Sigmoid colon (tissue), 6 donors: ENCODE measurements at regions not wholly inside any gene's neighbourhood (a gene's known extent, or its start where the extent isn't known, plus 50 kb on each side); places are given as distances from the start of the nearest gene placed in this dataset.

Experiments
- DNase-seq: peaks from one replicate; pipeline ENCODE4 v3.0.0-alpha.2; 2019
- H3K27ac ChIP-seq, 4 donors: fragments of 200-600 bp; sonication (generic); one replicate each; pipeline ENCODE4 v1.5.1; 2016 to 2019; ENCODE audit warnings: mild to moderate bottlenecking in 1 of 4
- H3K27me3 ChIP-seq, 3 donors: fragments of 200-600 bp; sonication (generic); one replicate each; pipeline ENCODE4 v1.5.1; 2019; ENCODE audit warnings: mild to moderate bottlenecking in 1 of 3
- H3K36me3 ChIP-seq, 4 donors: fragments of 200-600 bp; sonication (generic); one replicate each; pipeline ENCODE4 v1.5.1; 2016 to 2019
- H3K4me1 ChIP-seq, 4 donors: fragments of 200-600 bp; sonication (generic); one replicate each; pipeline ENCODE4 v1.5.1; 2017 to 2019
- H3K4me3 ChIP-seq, 4 donors: fragments of 200-600 bp; sonication (generic); one replicate each; pipeline ENCODE4 v1.5.1; 2017 to 2019; ENCODE audit warnings: mild to moderate bottlenecking in 2 of 4, moderate library complexity in 1 of 4
- H3K9me3 ChIP-seq, 4 donors: fragments of 200-600 bp in 3 of 4; sonication (generic) in 3 of 4; one replicate each; pipeline versions ENCODE4 v1.5.1 to v1.6.1; 2013 to 2019
- EP300 ChIP-seq, 4 donors: sonication (generic); formaldehyde crosslinking; IDR thresholded peaks; one replicate each; pipeline ENCODE4 v1.6.1; 2017; ENCODE audit warnings: antibody characterized with exemption in 4 of 4
- POLR2A ChIP-seq, 2 donors: fragments of 450-650 bp; IDR thresholded peaks; one replicate each; pipeline ENCODE4 v1.6.1; 2016; ENCODE audit warnings: antibody characterized with exemption in 2 of 2, mild to moderate bottlenecking in 2 of 2, moderate library complexity in 2 of 2
- POLR2AphosphoS5 ChIP-seq, 4 donors: sonication (generic); formaldehyde crosslinking; IDR thresholded peaks; one replicate each; pipeline ENCODE4 v1.6.1; 2017; ENCODE audit warnings: antibody characterized with exemption in 4 of 4
- WGBS, 2 donors: extraction: QIAGEN DNeasy Blood & Tissue Kit; methylation state at CpG; one replicate each; pipeline ENCODE4 v1.1.7; 2013; 5-methylcytosine and 5-hydroxymethylcytosine counted together
- intact Hi-C: fragments of 100-400 bp; cut with DNase I; formaldehyde crosslinking; loops from one replicate; pipeline ENCODE4 v1.15.1; 2023
- TF ChIP-seq, protein P1 (sequence below), 4 experiments: fragments of 450-650 bp in 3 of 4; fragments of 200-600 bp in 1 of 4; IDR thresholded peaks; one replicate each; pipeline ENCODE4 v1.5.1; 2016 to 2019; ENCODE audit warnings: antibody characterized with exemption in 4 of 4, mild to moderate bottlenecking in 3 of 4, moderate library complexity in 2 of 4
- donor health status: healthy with polysubstance abuse.
- donor health status: healthy.

- no peak for DNase-seq
- Histone ChIP-seq H3K27ac (no peak overlapping the region), H3K4me1 (no peaks in the 10 kb centered on the region), H3K9me3 (peaks cover 0 to 8% (median 0%) of the 10 kb centered on the region in 4 donors), H3K27me3 (no peaks in the 10 kb centered on the region), H3K4me3 (no peak overlapping the region), H3K36me3 (no peaks in the 10 kb centered on the region)
- 71 to 81% methylated on average over 9 of the region's 9 CpGs for WGBS, 2 donors
- TF ChIP-seq POLR2A (IDR thresholded peaks at IDR 0.05) (no peak), EP300 (IDR thresholded peaks at IDR 0.05) (no peak)
- TF ChIP-seq, protein P1, sequence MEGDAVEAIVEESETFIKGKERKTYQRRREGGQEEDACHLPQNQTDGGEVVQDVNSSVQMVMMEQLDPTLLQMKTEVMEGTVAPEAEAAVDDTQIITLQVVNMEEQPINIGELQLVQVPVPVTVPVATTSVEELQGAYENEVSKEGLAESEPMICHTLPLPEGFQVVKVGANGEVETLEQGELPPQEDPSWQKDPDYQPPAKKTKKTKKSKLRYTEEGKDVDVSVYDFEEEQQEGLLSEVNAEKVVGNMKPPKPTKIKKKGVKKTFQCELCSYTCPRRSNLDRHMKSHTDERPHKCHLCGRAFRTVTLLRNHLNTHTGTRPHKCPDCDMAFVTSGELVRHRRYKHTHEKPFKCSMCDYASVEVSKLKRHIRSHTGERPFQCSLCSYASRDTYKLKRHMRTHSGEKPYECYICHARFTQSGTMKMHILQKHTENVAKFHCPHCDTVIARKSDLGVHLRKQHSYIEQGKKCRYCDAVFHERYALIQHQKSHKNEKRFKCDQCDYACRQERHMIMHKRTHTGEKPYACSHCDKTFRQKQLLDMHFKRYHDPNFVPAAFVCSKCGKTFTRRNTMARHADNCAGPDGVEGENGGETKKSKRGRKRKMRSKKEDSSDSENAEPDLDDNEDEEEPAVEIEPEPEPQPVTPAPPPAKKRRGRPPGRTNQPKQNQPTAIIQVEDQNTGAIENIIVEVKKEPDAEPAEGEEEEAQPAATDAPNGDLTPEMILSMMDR (IDR thresholded peaks at IDR 0.05): no peak
- intact Hi-C loops: no loop called here
Observed at GRCh38 chr17:65430209-65430833, 131.1 kb downstream of the AXIN2 start.

DNA sequence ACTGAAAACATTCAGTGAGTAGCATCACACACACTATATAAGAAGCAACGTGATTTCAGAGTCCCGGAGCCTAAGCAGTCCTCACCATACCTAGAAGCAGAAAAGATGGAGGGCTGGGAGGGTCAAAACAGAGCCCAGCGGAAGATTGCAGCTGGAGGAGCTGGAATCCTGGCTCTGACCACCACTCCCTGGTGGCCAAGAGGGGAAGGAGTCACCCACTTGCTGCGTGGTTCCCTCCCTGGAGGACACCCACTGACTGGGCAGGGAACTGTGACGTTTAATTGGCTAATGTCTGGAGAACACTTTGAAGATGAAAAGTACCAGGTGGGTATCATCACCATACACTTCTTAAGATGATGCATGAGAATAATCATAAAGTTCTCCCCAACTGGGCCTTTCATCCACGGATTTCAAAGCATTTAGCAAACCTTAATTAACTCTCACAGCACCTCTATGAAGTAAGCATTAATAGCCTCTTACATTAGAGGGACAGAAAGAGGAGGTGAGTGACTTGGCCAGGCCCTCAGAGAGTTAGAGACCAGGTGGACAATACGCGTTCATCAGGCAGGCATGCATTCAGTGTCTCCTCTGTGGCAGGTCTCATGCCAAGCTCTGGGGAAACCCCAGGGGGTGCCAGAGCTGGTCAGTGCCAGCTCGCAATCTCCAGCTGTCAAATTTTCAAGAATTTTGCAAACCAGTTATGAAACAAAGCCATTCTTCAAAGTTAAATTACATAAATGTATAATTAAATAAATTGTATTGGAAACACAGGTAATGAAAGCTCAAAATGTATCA, 137.9 kb downstream of the AXIN2 start:
- DNase-seq: no peak
- Histone ChIP-seq H3K9me3 (peaks cover 0 to 3% (median 0%) of the 10 kb centered on the region in 4 donors), H3K4me3 (no peak overlapping the region), H3K4me1 (no peaks in the 10 kb centered on the region), H3K36me3 (no peaks in the 10 kb centered on the region), H3K27ac (no peak overlapping the region), H3K27me3 (no peaks in the 10 kb centered on the region)
- 70 to 76% methylated on average over 9 of the region's 9 CpGs for WGBS, 2 donors
- no peak for TF ChIP-seq POLR2A (IDR thresholded peaks at IDR 0.05)
- no peak for TF ChIP-seq POLR2AphosphoS5 (IDR thresholded peaks at IDR 0.05)
- TF ChIP-seq, protein P1 (IDR thresholded peaks at IDR 0.05): no peak
- TF ChIP-seq EP300 (IDR thresholded peaks at IDR 0.05): no peak
- intact Hi-C loops: no loop called here

GRCh38 chr17:65418622-65419021, 142.8 kb downstream of the AXIN2 start:
- H3K4me3 ChIP-seq: no peak overlapping the region
- H3K4me1 ChIP-seq: no peaks in the 10 kb centered on the region
- no peaks in the 10 kb centered on the region for H3K27me3 ChIP-seq
- 17 to 56% methylated on average over 3 of the region's 3 CpGs for WGBS, 2 donors
- no peaks in the 10 kb centered on the region for H3K36me3 ChIP-seq
- H3K27ac ChIP-seq: no peak overlapping the region
- DNase-seq: no peak
- TF ChIP-seq, protein P1 (IDR thresholded peaks at IDR 0.05): no peak
- TF ChIP-seq POLR2AphosphoS5 (IDR thresholded peaks at IDR 0.05): no peak
- TF ChIP-seq POLR2A (IDR thresholded peaks at IDR 0.05): no peak
- no peaks in the 10 kb centered on the region for H3K9me3 ChIP-seq
- intact Hi-C loops: no loop called here

- Histone ChIP-seq H3K36me3 (no peaks in the 10 kb centered on the region), H3K4me3 (no peak overlapping the region), H3K9me3 (no peaks in the 10 kb centered on the region), H3K27me3 (no peaks in the 10 kb centered on the region), H3K27ac (no peak overlapping the region), H3K4me1 (no peaks in the 10 kb centered on the region)
- 95% methylated on average over 7 of the region's 7 CpGs for whole genome bisulfite sequencing, 2 donors
- DNase-seq: no peak
- no peak for TF ChIP-seq POLR2A (IDR thresholded peaks at IDR 0.05)
- TF ChIP-seq, protein P1 (IDR thresholded peaks at IDR 0.05): no peak
- no peak for TF ChIP-seq EP300 (IDR thresholded peaks at IDR 0.05)
- TF ChIP-seq POLR2AphosphoS5 (IDR thresholded peaks at IDR 0.05): no peak
- intact Hi-C loops: no loop called here
Observed at GRCh38 chr17:65417406-65418221, 143.8 kb downstream of the AXIN2 start.
